ENCODE measurements at regions not wholly inside any gene's neighbourhood (a gene's known extent, or its start where the extent isn't known, plus 50 kb on each side); places are given as distances from the start of the nearest gene placed in this dataset.
A peak's percentile ranks its signal among the peaks of the same experiment; 100 is the strongest.

GRCh38 chr2:118310681-118311429 is 222.6 kb downstream of the INSIG2 start:
- H3K27me3 ChIP-seq: peaks cover 11% of the 10 kb centered on the region
- peak overlapping the region; percentile 57 for H3K4me3 ChIP-seq
- peak; percentile 54 for DNase-seq (ENCODE audit: low spot score)
- TF ChIP-seq CTCF (IDR thresholded peaks at IDR 0.05; ENCODE audit: poor library complexity): no peak
- peak; percentile 28 for TF ChIP-seq EZH2 (IDR thresholded peaks at IDR 0.05; ENCODE audit: borderline replicate concordance)
- 27% methylated on average over 20 of the region's 20 CpGs for WGBS (ENCODE audit: low lambda C conversion rate, missing lambda C conversion rate)
- no peaks in the 10 kb centered on the region for H3K9me2 ChIP-seq (replicated peaks; ENCODE audit: insufficient read depth)
- no peaks in the 10 kb centered on the region for H4K20me1 ChIP-seq (ENCODE audit: insufficient read depth, poor library complexity, severe bottlenecking)
- H2AFZ ChIP-seq: peak overlapping the region; percentile 98
- H3K4me1 ChIP-seq (ENCODE audit: insufficient read depth): peaks cover 5% of the 10 kb centered on the region
- peak overlapping the region; percentile 76 for H3K27ac ChIP-seq
- H3K36me3 ChIP-seq (replicated peaks; ENCODE audit: insufficient read depth, low read depth): no peaks in the 10 kb centered on the region
- no peaks in the 10 kb centered on the region for H3K79me2 ChIP-seq
- no peaks in the 10 kb centered on the region for H3K9me3 ChIP-seq (ENCODE audit: low read depth)
- H3K4me2 ChIP-seq: peak overlapping the region; percentile 83

- H3K36me3 ChIP-seq (replicated peaks; ENCODE audit: insufficient read depth, low read depth): no peaks in the 10 kb centered on the region
- no peaks in the 10 kb centered on the region for H3K79me2 ChIP-seq
- no peaks in the 10 kb centered on the region for H3K9me3 ChIP-seq (ENCODE audit: low read depth)
- H3K4me3 ChIP-seq: peak overlapping the region; percentile 57
- H3K9me2 ChIP-seq (replicated peaks; ENCODE audit: insufficient read depth): no peaks in the 10 kb centered on the region
- WGBS (ENCODE audit: low lambda C conversion rate, missing lambda C conversion rate): 2% methylated on average over 54 of the region's 56 CpGs
- H4K20me1 ChIP-seq (ENCODE audit: insufficient read depth, poor library complexity, severe bottlenecking): no peaks in the 10 kb centered on the region
- TF ChIP-seq EZH2phosphoT487 (IDR thresholded peaks at IDR 0.05; ENCODE audit: low read depth, severe bottlenecking, unreplicated experiment): no peak
- TF ChIP-seq CTCF (IDR thresholded peaks at IDR 0.05; ENCODE audit: poor library complexity): no peak
- TF ChIP-seq EZH2 (IDR thresholded peaks at IDR 0.05; ENCODE audit: borderline replicate concordance): no peak
- H3K27ac ChIP-seq: peak overlapping the region; percentile 76
- peaks cover 11% of the 10 kb centered on the region for H3K27me3 ChIP-seq
- DNase-seq (ENCODE audit: low spot score): peak; percentile 71
- peak overlapping the region; percentile 83 for H3K4me2 ChIP-seq
- H3K4me1 ChIP-seq (ENCODE audit: insufficient read depth): peaks cover 5% of the 10 kb centered on the region
- H2AFZ ChIP-seq: peak overlapping the region; percentile 98
Measured at GRCh38 chr2:118309946-118310680, 221.8 kb downstream of the INSIG2 start.

GRCh38 chr2:118309257-118309945 is 221.1 kb downstream of the INSIG2 start:
- Histone ChIP-seq H4K20me1 (ENCODE audit: insufficient read depth, poor library complexity, severe bottlenecking) (no peaks in the 10 kb centered on the region), H2AFZ (peak overlapping the region; percentile 98), H3K27me3 (peaks cover 11% of the 10 kb centered on the region), H3K79me2 (no peaks in the 10 kb centered on the region), H3K27ac (peak overlapping the region; percentile 76), H3K36me3 (replicated peaks; ENCODE audit: insufficient read depth, low read depth) (no peaks in the 10 kb centered on the region), H3K4me2 (peak overlapping the region; percentile 83), H3K4me3 (peak overlapping the region; percentile 57), H3K9me3 (ENCODE audit: low read depth) (no peaks in the 10 kb centered on the region), H3K9me2 (replicated peaks; ENCODE audit: insufficient read depth) (no peaks in the 10 kb centered on the region), H3K4me1 (ENCODE audit: insufficient read depth) (peaks cover 5% of the 10 kb centered on the region)
- WGBS (ENCODE audit: low lambda C conversion rate, missing lambda C conversion rate): 67% methylated on average over 16 of the region's 16 CpGs
- no peak for TF ChIP-seq CTCF (IDR thresholded peaks at IDR 0.05; ENCODE audit: poor library complexity)
- no peak for TF ChIP-seq EZH2 (IDR thresholded peaks at IDR 0.05; ENCODE audit: borderline replicate concordance)
- no peak for DNase-seq (ENCODE audit: low spot score)

Data from hepatocyte (in vitro differentiated cells).